Suprapubic skin (tissue), 4 donors: ENCODE measurements at regions not wholly inside any gene's neighbourhood (a gene's known extent, or its start where the extent isn't known, plus 50 kb on each side); places are given as distances from the start of the nearest gene placed in this dataset.

Source experiments
- DNase-seq, 2 donors: peaks; one replicate each; pipeline ENCODE4 v3.0.0-alpha.2; 2019; ENCODE audit warnings: low spot score in 2 of 2
- H3K27ac ChIP-seq: fragments of 200-600 bp; sonication (generic); one replicate; pipeline ENCODE4 v1.5.1; 2019
- H3K27me3 ChIP-seq: fragments of 200-600 bp; sonication (generic); one replicate; pipeline ENCODE4 v1.5.1; 2019
- H3K36me3 ChIP-seq: fragments of 200-600 bp; sonication (generic); one replicate; pipeline ENCODE4 v1.5.1; 2019
- H3K4me1 ChIP-seq: fragments of 200-600 bp; sonication (generic); one replicate; pipeline ENCODE4 v1.5.1; 2019
- H3K4me3 ChIP-seq: fragments of 200-600 bp; sonication (generic); one replicate; pipeline ENCODE4 v1.5.1; 2019; ENCODE audit warnings: mild to moderate bottlenecking
- H3K9me3 ChIP-seq: fragments of 200-600 bp; sonication (generic); one replicate; pipeline ENCODE4 v1.5.1; 2019
- EP300 ChIP-seq: sonication (generic); formaldehyde crosslinking; IDR thresholded peaks from one replicate; pipeline ENCODE4 v1.6.1; 2017; ENCODE audit warnings: antibody characterized with exemption
- POLR2A ChIP-seq, 2 donors: fragments of 450-650 bp; IDR thresholded peaks; one replicate each; pipeline ENCODE4 v1.6.1; 2017; ENCODE audit warnings: antibody characterized with exemption in 2 of 2, mild to moderate bottlenecking in 2 of 2, moderate library complexity in 2 of 2
- POLR2AphosphoS5 ChIP-seq, 3 donors: sonication (generic); formaldehyde crosslinking; IDR thresholded peaks; one replicate each; pipeline ENCODE4 v1.6.1; 2017; ENCODE audit warnings: antibody characterized with exemption in 3 of 3
- WGBS: methylation state at CpG from one replicate; pipeline ENCODE4 v1.1.5; 2018; 5-methylcytosine and 5-hydroxymethylcytosine counted together
- TF ChIP-seq, protein P1 (sequence below), 2 donors: fragments of 200-600 bp in 1 of 2; fragments of 450-650 bp in 1 of 2; sonication (generic) in 1 of 2; IDR thresholded peaks; one replicate each; pipeline ENCODE4 v1.5.1; 2016 to 2019; ENCODE audit warnings: antibody characterized with exemption in 2 of 2, mild to moderate bottlenecking in 1 of 2, moderate library complexity in 1 of 2

DNA sequence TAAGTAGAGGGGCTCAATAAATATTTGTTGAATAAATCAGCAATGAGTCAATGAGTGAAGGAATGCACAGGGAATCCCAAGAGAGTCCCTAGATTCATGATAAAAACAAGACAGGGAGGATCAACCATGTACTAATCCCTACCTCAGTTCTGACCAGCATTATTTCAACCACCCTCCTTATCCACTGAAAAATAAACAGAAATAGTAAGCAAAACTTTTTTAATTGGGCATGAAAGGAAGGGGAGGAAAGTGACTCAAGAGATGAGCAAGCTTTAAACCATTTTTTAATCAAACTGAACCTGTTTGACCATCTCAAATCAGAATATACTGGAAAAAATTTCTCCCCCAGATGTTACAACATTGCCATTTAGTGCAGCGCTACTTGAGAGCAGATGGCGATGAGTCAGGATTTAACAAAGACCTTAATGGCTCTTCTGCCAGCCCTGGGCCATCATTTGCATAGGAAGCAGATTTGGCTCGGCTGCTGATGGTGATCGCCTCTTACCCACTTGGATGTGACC is 194.8 kb upstream of the SLC30A5 start:
- TF ChIP-seq POLR2A (IDR thresholded peaks at IDR 0.05) (no peak), EP300 (no peak), POLR2AphosphoS5 (IDR thresholded peaks at IDR 0.05) (no peak)
- TF ChIP-seq, protein P1, sequence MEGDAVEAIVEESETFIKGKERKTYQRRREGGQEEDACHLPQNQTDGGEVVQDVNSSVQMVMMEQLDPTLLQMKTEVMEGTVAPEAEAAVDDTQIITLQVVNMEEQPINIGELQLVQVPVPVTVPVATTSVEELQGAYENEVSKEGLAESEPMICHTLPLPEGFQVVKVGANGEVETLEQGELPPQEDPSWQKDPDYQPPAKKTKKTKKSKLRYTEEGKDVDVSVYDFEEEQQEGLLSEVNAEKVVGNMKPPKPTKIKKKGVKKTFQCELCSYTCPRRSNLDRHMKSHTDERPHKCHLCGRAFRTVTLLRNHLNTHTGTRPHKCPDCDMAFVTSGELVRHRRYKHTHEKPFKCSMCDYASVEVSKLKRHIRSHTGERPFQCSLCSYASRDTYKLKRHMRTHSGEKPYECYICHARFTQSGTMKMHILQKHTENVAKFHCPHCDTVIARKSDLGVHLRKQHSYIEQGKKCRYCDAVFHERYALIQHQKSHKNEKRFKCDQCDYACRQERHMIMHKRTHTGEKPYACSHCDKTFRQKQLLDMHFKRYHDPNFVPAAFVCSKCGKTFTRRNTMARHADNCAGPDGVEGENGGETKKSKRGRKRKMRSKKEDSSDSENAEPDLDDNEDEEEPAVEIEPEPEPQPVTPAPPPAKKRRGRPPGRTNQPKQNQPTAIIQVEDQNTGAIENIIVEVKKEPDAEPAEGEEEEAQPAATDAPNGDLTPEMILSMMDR (IDR thresholded peaks at IDR 0.05): no peak
- no peak overlapping the region for H3K27ac ChIP-seq
- H3K9me3 ChIP-seq: no peaks in the 10 kb centered on the region
- no peak overlapping the region for H3K4me3 ChIP-seq
- H3K36me3 ChIP-seq: no peaks in the 10 kb centered on the region
- no peak for DNase-seq
- H3K27me3 ChIP-seq: no peaks in the 10 kb centered on the region
- WGBS: 37% methylated on average over 4 of the region's 4 CpGs
- peaks cover 5% of the 10 kb centered on the region for H3K4me1 ChIP-seq

DNA sequence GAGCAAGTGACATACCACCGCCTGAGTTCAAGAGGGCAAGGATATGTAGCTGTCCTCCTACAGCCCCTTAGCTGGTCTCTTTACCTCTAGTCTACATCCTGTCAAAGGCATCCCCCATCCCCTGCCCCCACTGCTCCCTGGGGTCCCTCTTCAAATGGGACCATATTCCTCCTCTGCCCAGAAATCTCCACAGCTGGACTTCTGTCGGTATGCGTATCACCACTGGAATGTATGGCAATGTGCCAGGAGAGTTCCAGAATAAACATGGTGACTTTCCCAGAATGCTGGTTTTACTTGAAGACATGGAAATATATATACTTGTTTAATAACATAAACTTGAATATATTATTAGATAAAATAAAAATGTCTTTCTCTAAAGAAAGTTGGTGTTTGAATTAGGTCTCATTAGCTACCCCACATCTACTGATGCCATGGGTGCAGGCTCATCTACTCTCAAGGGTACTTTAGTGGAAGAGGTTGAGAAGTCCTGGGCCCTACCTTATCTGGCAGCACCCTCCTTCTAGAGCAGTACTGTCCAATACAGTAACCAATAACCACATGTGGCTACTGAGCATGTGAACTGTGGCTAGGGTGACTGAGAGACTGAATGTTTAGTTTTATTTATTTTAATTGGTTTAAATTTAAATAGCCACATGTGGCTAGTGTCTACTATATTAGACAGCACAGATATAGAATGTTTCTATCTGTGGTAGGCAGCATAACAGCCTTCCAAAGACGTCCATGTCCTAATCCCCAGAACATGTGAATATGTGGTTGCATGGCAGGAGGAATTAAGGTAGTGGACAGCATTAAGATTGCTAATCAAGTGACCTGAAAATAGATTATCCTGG is 181.7 kb upstream of the SLC30A5 start:
- TF ChIP-seq EP300 (no peak), POLR2AphosphoS5 (IDR thresholded peaks at IDR 0.05) (no peak), POLR2A (IDR thresholded peaks at IDR 0.05) (no peak)
- TF ChIP-seq, protein P1 (IDR thresholded peaks at IDR 0.05): no peak
- no peaks in the 10 kb centered on the region for H3K9me3 ChIP-seq
- DNase-seq: no peak
- 65% methylated on average over 4 of the region's 4 CpGs for WGBS
- no peaks in the 10 kb centered on the region for H3K36me3 ChIP-seq
- H3K4me3 ChIP-seq: no peak overlapping the region
- no peak overlapping the region for H3K27ac ChIP-seq
- H3K27me3 ChIP-seq: no peaks in the 10 kb centered on the region
- no peaks in the 10 kb centered on the region for H3K4me1 ChIP-seq

DNA sequence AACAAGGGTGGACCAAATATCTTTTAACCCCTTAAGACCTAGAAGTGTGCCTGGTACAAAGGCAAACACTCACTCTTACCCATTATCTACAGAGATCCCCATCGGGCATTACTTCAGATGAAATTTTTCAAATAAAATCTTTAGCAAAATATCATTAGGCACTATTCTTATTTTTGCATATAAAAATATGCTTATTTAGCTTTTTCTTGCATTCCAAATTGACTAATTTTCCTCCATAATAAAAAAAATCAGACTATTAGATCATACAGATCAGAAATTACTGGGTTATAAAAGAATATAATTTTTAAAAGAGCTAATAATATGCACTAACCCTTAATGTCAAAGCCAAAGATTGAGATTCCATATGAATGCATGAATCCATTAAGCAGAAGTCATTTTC is 178.7 kb upstream of the SLC30A5 start:
- WGBS: 97% methylated on average over 1 of the region's 1 CpG
- TF ChIP-seq, protein P1 (IDR thresholded peaks at IDR 0.05): no peak
- TF ChIP-seq POLR2AphosphoS5 (IDR thresholded peaks at IDR 0.05): no peak
- DNase-seq: no peak
- H3K4me3 ChIP-seq: no peak overlapping the region
- H3K4me1 ChIP-seq: no peaks in the 10 kb centered on the region
- H3K9me3 ChIP-seq: peaks cover 4% of the 10 kb centered on the region
- H3K27me3 ChIP-seq: no peaks in the 10 kb centered on the region
- no peaks in the 10 kb centered on the region for H3K36me3 ChIP-seq
- no peak overlapping the region for H3K27ac ChIP-seq

DNA sequence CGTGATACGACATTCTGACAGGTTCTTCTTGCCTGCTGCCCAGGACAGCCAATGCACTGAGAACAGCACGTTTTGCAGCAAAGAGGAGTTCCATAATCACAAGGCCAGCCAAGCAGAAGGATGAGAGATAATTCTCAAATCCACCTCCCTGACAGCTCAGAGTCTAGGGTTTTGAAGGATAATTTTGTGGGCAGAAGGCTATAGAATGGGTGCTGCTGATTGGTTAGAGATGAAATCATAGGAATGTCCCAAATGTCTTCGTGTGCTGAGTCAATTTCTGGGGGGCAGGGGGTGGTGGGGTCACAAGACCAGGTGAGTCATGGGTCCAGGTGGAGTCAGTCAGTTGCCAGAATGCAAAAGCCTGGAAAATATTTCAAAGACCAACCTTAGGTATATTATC is 175.5 kb upstream of the SLC30A5 start:
- Histone ChIP-seq H3K4me1 (no peaks in the 10 kb centered on the region), H3K9me3 (peaks cover 4% of the 10 kb centered on the region), H3K4me3 (no peak overlapping the region), H3K27ac (no peak overlapping the region), H3K27me3 (no peaks in the 10 kb centered on the region), H3K36me3 (no peaks in the 10 kb centered on the region)
- TF ChIP-seq POLR2AphosphoS5 (IDR thresholded peaks at IDR 0.05): no peak
- no peak for TF ChIP-seq POLR2A (IDR thresholded peaks at IDR 0.05)
- TF ChIP-seq EP300: no peak
- no peak for DNase-seq
- WGBS: 93% methylated on average over 4 of the region's 4 CpGs

DNA sequence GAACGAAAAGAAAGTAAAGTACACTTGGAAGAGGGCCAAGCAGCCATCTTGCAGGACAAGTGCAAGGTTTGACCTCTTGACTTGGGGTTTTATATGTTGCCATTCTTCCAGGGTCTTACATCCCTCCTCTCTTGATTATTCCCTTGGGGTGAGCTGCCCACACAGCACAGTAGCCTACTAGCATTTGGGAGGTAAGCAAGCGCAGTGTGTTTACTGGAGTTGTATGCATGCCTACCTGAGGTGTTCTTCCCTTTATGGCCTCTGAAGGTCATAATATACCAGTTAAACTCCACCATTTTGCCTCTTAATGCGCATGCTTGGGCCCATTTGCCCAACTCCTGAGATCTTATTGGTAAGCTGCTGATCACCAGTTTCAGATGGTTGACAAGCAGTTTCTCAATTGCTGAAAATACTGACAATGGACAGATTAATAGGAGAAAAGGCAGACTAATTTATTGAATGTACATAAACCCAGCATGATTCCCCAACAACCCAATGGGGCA is 173.8 kb upstream of the SLC30A5 start:
- Histone ChIP-seq H3K4me1 (peaks cover 4% of the 10 kb centered on the region), H3K36me3 (no peaks in the 10 kb centered on the region), H3K27me3 (no peaks in the 10 kb centered on the region), H3K9me3 (peaks cover 4% of the 10 kb centered on the region), H3K4me3 (no peak overlapping the region), H3K27ac (no peak overlapping the region)
- 92% methylated on average over 3 of the region's 3 CpGs for WGBS
- DNase-seq: no peak
- TF ChIP-seq, protein P1 (IDR thresholded peaks at IDR 0.05): no peak
- TF ChIP-seq EP300: no peak
- TF ChIP-seq POLR2AphosphoS5 (IDR thresholded peaks at IDR 0.05): no peak
- TF ChIP-seq POLR2A (IDR thresholded peaks at IDR 0.05): no peak
